GM21717 (cell line): ENCODE measurements at regions not wholly inside any gene's neighbourhood (a gene's known extent, or its start where the extent isn't known, plus 50 kb on each side); places are given as distances from the start of the nearest gene placed in this dataset.
"Not testable (repeated sequence)": the region's sequence is repeated elsewhere in the genome, so short reads cannot be mapped to it uniquely, and the experiment has no call there.

Source experiments
- ATAC-seq: cut with Tn5 transposase; IDR thresholded peaks from one replicate; pipeline ENCODE4 v1.9.1; 2021; ENCODE audit warnings: mild to moderate bottlenecking, moderate library complexity; ENCODE audit not compliant: unreplicated experiment

DNA sequence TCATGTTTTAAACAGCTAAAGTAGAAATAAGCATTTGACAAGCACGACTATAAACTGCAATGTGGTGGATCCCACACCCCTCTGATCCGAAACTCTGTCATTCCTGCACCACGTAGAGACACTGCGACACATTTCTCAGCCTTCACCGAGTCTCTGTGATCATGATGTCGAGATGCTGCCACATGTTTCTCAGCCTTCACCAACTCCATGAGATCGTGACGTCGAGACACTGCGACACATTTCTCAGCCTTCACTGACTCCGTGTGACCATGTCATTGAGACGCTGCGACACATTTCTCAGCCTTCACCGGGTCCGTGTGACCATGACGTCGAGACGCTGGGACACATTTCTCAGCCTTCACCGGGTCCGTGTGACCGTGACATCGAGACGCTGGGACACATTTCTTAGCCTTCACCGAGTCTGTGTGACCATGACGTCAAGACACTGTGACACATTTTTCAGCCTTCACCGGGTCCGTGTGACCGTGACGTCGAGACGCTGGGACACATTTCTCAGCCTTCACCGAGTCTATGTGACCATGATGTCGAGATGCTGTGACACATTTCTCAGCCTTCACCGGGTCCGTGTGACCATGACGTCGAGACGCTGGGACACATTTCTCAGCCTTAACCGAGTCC is 143.0 kb downstream of the TTLL2 start:
- ATAC-seq = no peak

DNA sequence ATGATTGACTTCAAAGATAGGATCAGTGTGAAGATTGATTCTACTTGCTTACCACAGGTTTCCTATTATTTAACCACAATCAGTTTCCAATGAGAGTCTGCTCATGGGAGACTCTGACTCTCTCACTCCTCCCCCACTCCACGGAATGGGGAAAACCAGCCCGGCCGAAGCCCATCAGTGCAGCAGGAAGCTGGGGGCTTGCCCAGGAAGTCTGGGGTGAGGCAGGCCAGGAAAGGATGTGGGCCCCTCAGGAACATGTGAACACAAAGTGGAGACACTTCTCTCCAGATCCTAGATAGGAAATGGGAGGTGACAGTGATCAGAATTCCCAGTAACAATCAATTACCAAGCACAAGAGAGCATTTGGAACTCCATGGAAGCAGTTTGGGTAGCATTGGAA is 144.2 kb downstream of the TTLL2 start:
- ATAC-seq = no peak

DNA sequence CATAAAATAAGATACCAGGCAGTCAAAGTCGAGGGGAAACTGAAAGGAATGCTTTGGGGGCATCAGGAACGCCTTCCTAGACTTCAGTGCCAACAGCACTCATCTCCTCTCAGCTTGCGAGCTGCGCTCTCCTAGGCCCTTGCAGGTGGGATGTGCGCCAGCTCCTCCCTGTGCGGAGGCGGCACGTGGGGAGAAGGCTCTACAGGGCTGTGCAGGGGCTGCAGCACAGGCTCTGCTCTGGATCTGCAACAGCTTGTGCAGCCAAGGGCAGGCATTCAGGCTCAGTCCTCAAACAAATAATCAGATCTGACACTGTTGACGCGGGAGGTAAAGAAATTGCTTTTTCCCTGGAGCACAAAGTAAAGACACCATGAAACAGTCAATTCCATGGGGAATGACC is 144.8 kb downstream of the TTLL2 start:
- no peak for ATAC-seq

DNA sequence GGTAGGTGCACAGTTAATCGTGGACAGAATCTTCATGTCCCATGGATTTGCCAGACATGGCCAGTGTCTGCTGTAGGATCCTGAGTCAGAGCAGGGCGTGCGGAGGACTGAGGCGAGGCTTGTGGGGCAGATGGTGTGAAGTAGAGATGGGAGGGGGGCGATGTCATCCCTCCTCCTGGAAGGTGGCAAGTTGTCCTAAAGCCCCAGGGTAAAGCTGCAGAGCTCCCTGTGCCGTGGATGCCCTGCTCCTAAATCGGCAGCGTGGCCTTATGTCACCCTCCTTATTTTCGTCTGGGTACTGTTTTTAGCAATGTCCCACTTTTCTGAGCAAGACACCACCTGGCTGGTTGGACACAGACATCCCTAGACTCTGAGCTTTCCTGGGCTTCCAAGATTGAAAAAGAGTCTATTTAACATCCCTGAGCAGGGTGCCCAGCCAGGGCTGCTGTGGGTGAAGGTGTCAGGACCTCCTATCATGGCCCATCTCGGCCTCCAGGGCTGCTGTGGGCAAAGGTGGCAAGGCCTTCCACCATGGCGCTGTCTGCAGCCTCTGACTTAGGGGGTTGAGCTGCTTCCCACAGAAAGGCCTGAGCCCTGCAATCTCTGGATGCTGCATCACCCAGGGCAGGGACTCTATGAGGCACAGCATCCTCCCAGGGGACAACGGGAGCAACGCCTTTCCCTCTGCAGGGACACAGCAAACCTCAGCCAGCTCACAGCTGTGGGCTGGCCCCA is 145.4 kb downstream of the TTLL2 start:
- ATAC-seq = no peak

DNA sequence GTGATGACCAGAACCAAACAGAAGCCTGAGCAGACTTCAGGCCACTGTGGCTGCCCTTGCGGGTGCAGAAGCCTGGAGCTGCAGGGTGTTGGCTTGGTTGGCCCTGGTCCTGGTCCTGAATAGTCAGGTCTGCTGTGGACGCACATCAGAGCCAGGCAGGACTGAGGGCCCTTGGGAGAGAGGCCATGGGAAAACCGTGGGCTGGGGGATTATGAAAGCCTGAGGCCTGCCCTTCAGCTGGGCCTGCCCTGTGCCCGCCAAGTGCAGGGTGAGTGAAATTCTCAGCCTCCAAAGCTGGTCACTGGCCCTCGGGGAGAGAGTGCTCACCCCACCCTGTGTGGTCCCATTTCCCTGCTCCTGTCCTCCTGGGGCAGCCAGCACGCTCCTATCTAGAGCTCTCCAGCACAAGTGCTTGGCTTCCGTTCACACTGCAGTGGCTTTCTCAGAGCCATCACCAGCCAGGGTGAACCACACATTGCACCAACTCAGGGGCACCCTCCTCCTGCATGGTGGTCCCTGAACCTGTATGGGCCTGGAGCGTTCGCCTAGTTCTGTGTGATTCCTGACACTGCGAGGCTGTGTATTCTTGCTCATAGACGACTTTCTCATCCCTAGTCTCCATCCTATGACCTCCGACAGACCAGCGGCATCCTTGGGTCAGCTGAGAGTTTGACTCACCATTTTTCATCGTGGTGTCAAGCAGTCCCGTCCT is 146.1 kb downstream of the TTLL2 start:
- no peak for ATAC-seq

DNA sequence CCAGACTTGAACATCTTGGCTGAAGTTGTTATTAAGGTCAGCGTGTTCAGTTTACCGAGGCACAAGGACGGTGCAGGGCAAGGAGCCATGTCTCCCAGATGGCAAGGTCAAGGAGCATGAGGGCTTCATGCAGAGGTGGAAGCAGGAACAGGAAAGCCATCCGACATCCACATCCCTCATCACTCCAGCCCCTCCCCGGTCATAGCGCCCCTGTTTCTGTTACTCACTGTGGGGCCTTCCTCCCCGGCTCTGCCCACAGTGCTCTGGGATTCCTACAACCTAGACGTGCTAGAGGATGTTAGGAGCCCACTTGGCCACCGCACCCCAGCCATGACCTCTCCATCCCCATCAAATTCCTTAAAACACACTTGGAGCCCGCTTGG is 146.7 kb downstream of the TTLL2 start:
- ATAC-seq = no peak

DNA sequence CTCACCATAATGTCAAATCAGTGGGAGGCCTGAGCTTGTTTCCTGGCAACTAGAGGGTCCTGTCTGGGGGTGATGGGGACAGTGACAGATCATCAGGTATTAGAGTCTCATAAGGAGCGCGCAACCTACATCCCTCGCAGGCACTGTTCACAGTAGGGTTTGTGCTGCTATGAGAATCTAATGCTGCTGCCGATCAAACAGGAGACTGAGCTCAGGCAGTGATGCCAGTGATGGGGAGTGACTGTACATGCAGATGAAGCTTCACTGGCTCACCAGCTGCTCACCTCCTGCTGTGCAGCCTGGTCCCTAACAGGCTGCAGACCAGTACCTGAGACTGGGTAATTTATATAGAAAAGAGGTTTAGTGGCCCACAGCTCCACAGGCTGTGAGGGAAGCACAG is 147.3 kb downstream of the TTLL2 start:
- ATAC-seq = no peak

DNA sequence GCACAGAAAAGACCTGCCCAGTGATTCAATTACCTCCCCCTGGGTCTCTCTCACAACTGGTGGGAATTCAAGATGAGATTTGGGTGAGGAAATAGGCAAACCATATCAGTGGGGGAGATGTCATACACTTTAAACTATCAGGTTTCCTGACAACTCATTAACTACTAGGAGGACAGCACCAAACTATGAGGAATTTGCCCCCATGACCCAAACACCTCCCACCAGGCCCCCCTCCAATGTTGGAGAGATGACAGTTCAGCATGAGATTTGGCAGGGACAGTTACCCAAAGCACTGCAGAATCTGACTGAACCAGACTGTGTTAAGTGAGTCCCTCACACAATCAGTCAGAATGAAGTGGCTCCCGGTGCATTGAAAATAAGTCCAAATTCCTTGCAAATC is 148.0 kb downstream of the TTLL2 start:
- ATAC-seq = no peak

DNA sequence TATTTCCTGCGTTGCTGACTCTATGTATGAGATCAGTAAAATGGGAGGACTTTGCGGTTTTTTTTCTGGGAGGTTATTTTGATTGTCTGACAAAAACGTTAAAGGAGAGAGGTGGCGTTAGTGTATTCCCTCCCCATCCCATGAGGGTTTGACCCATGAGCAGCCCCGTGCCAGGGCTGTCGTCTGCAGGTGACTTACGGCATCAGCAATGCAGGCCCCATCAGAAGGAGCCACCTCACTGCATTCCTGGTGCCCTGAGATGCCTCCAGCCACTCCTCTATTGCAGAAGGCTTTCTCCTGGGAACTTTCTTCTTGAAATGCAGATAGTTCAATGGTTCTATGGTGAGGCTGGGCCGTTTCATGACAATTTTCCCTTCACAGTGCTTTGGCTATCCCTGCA is 149.3 kb downstream of the TTLL2 start:
- ATAC-seq = no peak

DNA sequence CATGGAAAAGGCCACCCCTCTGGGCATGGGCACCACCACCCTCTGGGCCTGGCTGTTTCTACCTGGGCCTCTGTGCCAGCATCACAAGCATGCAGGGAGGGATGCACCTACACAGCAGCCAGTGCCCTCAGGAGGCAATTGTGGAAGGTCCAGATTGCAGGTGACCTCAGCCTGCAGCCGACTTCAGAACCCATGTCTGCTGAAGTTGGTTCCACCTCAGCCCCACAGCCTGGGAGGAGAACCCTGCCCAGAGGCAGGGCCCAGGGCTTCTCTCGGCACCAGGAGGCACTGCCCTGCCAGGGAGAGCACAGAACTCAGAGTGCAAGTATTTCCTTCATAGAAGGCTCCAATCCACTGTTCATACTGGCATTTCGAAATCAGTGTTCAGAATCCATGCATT is 149.8 kb downstream of the TTLL2 start:
- no peak for ATAC-seq

DNA sequence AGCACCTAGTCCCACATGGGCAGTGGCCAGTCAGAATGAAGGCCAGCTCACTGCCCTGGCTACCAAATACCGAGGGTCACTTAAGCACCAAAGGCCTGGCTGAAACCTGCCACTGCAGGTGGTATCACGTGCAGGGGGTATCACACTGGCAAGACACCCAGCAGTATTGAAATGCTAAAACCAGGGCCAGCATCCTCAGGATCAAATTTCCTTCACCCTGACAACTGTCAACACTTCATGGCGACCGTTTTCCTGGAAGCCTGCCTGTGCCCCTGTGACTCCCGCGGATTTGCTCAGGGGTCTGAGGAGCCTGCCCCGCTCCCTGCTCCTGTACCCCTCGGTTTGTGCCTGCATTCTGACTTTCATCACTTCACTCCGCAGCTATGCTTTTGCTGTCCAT is 151.1 kb downstream of the TTLL2 start:
- ATAC-seq = no peak

DNA sequence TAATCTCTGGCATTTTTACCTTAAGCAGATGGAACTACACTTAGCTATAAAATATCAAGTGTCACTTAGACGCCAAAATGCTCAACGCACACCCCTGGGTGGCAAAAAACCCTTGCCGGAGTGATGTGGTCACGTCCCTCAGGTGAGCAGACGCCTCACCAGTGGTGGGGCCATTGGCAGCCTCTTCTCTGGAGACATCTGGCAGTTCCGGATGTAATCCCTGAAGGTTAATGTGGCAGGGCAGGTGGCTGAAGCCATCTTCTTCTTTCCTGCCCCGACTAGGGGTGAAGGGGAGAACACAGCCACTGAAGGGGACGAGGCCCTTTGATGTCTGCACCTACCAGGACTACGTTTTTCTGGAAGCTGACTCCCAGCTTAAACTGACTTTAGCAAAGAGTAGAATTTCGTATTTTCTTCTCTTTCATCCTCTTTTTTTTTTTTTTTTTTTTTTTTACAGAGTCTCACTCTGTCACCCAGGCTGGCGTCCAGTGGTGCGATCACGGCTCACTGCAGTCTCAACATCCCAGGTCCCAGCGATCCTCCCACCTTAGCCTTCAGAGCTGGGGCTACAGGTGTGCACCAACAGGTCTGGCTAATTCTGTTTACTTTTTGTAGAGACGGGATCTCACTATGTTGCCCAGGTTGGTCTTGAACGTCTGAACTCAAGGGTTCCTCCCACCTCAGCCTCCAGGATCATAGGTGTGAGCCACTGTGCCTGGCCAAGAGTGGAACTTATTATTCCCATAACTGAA is 152.1 kb downstream of the TTLL2 start:
- ATAC-seq = no peak

DNA sequence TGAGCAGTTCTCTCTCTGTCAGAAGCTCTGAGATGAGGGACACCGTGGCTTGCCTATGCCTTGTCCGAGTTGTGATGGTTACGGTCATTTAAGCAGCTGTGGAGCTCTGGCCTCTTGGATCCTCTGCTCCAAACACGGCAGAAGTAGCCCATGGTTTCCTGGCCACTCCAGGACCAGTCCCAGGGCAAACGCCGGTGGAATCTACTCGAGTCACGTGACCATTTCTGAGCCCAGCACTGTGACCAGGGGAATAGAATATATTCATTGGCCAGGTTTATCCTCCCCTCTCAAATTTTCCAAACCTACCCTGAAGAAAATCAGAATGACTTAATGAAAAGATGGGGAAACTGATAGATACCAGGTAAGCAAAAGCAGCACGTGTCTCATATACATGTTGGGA is 152.8 kb downstream of the TTLL2 start:
- ATAC-seq = no peak

DNA sequence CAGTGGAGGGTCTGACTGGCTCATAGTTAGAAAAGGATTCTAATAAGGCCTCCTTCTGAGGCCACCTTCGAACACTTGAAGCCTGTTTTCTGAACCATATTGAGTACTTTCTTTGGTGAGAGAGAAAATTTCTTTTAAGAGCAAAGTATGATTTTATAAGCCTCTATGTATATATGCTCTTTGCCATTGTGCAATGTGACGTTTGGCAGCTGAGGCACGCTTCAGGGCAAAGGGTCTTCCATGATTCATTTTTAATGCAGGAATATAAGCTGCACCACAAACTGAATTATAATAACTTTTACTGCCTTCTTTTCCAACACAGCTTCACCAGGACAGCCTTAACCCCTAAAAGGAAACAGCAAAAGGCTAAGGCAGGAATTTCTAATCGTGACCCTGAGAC is 154.4 kb downstream of the TTLL2 start:
- ATAC-seq = no peak

DNA sequence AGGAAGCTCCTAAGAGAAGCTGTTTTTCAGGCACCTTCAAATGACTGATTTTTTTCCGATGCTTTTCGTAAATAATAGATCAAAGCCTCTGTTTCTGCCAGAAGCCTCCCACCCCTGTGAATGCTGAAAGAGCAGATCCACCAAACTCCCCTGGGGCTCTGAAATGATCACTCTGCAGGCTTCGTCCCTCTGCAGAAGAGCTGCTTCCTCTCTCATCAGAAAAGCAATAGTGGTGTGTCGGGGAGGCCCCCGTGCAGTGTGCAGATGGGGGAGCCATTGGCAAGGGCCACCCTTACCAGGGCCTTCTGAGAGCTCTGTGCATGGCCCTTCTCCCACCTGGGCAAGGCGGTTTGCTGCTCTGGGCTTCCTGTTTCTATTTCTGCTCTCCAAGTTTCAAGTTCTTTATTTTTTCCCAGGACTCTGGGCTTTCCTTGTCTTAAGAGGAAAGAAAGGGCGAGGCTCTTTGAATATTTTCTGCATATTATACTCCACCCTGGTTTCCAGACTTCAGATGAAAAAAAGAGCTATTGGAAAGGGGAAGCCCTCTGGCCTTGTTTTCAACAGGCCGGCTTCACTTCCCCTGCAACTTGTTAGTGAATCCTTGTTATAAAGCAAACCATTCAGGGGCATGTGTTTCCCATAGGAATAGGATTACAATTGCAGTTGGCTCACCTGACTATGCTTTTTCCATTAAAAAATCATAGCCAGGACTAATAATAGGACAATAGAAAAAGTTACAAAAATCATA is 155.2 kb downstream of the TTLL2 start:
- no peak for ATAC-seq

DNA sequence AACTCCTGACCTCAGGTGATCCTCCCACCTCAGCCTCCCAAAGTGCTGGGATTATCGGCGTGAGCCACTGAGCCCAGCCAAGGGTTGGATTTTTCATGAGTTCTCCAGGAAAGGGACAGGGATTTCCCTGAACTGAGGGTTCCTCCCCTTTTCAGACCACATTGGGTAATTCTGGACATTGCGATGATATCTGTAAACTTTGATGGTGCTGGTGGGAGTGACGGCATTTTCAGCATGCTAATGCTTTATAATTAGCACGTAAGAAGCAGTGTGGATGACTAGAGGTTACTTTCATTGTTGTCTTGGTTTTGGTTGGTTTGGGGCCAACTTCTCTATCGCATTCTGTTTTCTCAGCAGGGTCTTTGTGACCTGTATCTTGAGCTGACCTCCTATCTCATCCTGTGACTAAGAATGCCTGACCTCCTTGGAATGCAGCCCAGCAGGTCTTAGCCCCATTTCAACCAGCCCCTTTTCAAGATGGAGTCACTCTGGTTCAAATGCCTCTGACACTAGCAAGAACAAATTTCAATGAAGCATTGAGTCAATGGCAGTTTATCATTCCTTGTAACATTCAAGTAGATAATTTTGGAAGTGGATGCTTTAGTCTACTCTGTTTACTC is 156.5 kb downstream of the TTLL2 start:
- ATAC-seq = no peak

DNA sequence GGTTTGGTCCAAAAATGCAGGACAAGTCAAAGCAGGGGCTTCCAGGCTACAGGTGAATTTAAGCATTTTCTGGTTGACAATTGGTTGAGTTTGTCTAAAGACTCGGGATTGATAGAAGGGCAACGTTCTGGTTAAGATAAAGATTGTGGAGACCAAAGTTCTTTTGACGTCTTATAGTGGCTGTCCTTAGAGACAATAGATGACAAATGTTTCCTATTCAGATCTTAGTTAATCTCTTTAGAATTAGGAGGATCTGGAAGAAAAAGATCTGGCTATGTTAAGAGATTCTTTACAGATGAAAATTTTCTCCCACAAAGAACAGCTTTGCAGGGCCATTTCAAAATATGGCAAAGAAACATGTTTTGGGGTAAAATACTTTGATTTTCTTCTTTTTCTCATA is 157.9 kb downstream of the TTLL2 start:
- ATAC-seq = not testable (repeated sequence)

DNA sequence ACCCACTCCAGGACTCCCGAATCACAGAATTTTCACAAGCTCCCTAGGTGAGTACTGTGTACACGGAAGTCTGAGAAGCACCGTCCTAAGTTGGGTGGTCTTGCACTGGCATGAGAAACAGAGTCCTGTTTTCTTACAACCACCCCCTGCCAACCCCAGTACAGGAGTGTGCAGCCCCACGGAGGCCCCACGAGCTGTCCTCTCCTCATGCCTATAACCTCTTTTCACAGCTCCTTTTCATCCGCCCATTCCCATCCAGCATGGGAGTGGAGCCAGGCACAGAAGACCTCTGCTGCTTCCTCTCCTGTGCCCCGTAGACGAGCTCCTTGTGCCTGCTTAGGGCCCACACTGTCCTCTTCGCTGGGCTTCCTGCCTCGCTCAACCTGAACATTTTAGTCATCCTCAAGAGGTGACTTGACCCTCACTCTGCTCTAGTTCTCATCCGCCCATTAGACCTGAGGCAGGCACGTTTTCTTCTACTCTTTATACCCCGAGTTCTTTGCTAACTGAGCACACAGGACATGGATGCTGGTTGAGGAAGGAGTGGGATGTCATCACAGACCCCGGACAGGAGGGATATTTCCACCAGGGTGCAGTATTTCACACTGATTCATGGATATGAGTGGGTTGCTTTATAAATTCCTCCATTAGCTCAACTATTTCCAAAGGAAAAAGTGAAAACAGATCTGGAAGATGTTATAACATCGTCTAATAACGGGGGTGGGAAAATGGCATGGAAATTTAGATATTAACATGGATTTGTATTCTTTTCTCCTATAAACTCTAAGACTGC is 160.5 kb downstream of the TTLL2 start:
- no peak for ATAC-seq
